GM12892 (cell line): ENCODE measurements at regions not wholly inside any gene's neighbourhood (a gene's known extent, or its start where the extent isn't known, plus 50 kb on each side); places are given as distances from the start of the nearest gene placed in this dataset.

ENCODE experiments used
- POLR2A ChIP-seq: IDR thresholded peaks from 2 replicates; pipeline ENCODE4 v1.6.1; 2011; ENCODE audit warnings: low read depth, low read length, control low read depth
- POLR2AphosphoS5 ChIP-seq: IDR thresholded peaks from 2 replicates; pipeline ENCODE4 v1.6.1; 2011; ENCODE audit warnings: low read depth, low read length, control low read depth

GRCh38 chr5:121038438-121038837 is 574.3 kb downstream of the PRR16 start:
- TF ChIP-seq POLR2A (no peak), POLR2AphosphoS5 (no peak)
